ENCODE measurements at regions not wholly inside any gene's neighbourhood (a gene's known extent, or its start where the extent isn't known, plus 50 kb on each side); places are given as distances from the start of the nearest gene placed in this dataset.
A peak's percentile ranks its signal among the peaks of the same experiment; 100 is the strongest.
"Not testable (repeated sequence)": the region's sequence is repeated elsewhere in the genome, so short reads cannot be mapped to it uniquely, and the experiment has no call there.

GRCh38 chr12:86421333-86421732 is 165.1 kb upstream of the MGAT4C start:
- H3K4me3 ChIP-seq (ENCODE audit: low read length), result no peak overlapping the region
- no peak for DNase-seq
- 89% methylated on average over 8 of the region's 8 CpGs for WGBS
- no peak for ATAC-seq
- H3K9me3 ChIP-seq (ENCODE audit: control insufficient read depth, low read length), result no peaks in the 10 kb centered on the region
- H3K27ac ChIP-seq (ENCODE audit: low read length), result no peak overlapping the region
- H3K27me3 ChIP-seq (ENCODE audit: control insufficient read depth, insufficient read depth), result no peaks in the 10 kb centered on the region
- H3K4me1 ChIP-seq (ENCODE audit: control insufficient read depth, insufficient read depth, low read length), result no peaks in the 10 kb centered on the region
- intact Hi-C loops (cut with DNase I), result no loop called here

GRCh38 chr12:86414201-86414600 is 158.0 kb upstream of the MGAT4C start:
- Histone ChIP-seq H3K4me1 (ENCODE audit: control insufficient read depth, insufficient read depth, low read length) (no peaks in the 10 kb centered on the region), H3K9me3 (ENCODE audit: control insufficient read depth, low read length) (peaks cover 2% of the 10 kb centered on the region), H3K27ac (ENCODE audit: low read length) (no peak overlapping the region), H3K4me3 (ENCODE audit: low read length) (no peak overlapping the region), H3K27me3 (ENCODE audit: control insufficient read depth, insufficient read depth) (no peaks in the 10 kb centered on the region)
- 89% methylated on average over 3 of the region's 3 CpGs for WGBS
- intact Hi-C loops (cut with DNase I), result no loop called here
- ATAC-seq, result no peak
- no peak for DNase-seq

GRCh38 chr12:86411710-86412109 is 155.5 kb upstream of the MGAT4C start:
- Histone ChIP-seq H3K27me3 (ENCODE audit: control insufficient read depth, insufficient read depth) (no peaks in the 10 kb centered on the region), H3K4me1 (ENCODE audit: control insufficient read depth, insufficient read depth, low read length) (no peaks in the 10 kb centered on the region), H3K9me3 (ENCODE audit: control insufficient read depth, low read length) (peaks cover 2% of the 10 kb centered on the region), H3K27ac (ENCODE audit: low read length) (no peak overlapping the region), H3K4me3 (ENCODE audit: low read length) (no peak overlapping the region)
- no peak for DNase-seq
- no peak for ATAC-seq
- intact Hi-C loops (cut with DNase I), result no loop called here
- 76% methylated on average over 3 of the region's 3 CpGs for WGBS

DNA sequence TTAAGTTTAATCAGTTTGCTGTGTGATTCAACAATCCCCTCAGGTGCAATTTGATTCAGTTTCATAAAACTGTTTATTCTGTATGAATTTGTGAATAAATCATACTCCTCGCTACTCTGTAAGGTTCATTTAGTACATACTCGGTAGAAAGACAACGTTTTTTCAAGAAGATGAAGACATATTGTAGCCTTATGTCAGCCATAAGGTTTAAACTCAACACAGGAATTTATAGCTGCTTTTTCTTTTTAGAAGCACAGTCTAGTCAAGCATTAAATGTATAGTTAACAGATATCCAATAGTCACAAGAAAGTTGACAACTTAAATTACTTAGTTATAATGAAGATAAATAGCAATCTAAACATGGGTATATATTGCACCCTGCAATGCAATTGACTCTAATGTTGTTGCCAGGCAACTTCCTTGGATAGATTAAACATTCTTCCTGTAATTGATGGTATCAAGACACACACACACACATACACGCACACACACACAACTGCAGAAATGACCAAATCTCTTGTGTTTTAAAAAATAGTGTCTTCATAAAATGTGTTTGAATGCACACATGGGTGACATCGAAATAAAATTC is 151.5 kb upstream of the MGAT4C start:
- Histone ChIP-seq H3K9me3 (ENCODE audit: control insufficient read depth, low read length) (peaks cover 2% of the 10 kb centered on the region), H3K4me3 (ENCODE audit: low read length) (no peak overlapping the region), H3K27me3 (ENCODE audit: control insufficient read depth, insufficient read depth) (no peaks in the 10 kb centered on the region), H3K4me1 (ENCODE audit: control insufficient read depth, insufficient read depth, low read length) (no peaks in the 10 kb centered on the region), H3K27ac (ENCODE audit: low read length) (no peak overlapping the region)
- DNase-seq (no peak), ATAC-seq (no peak)
- 82% methylated on average over 5 of the region's 5 CpGs for WGBS
- intact Hi-C loops (cut with DNase I), result no loop called here

- intact Hi-C loops (cut with DNase I), result no loop called here
- Histone ChIP-seq H3K9me3 (ENCODE audit: control insufficient read depth, low read length) (no peaks in the 10 kb centered on the region), H3K4me1 (ENCODE audit: control insufficient read depth, insufficient read depth, low read length) (no peaks in the 10 kb centered on the region), H3K27me3 (ENCODE audit: control insufficient read depth, insufficient read depth) (no peaks in the 10 kb centered on the region), H3K27ac (ENCODE audit: low read length) (no peak overlapping the region), H3K4me3 (ENCODE audit: low read length) (no peak overlapping the region)
- WGBS, result 84% methylated on average over 2 of the region's 2 CpGs
- no peak for DNase-seq
- no peak for ATAC-seq
Observed at GRCh38 chr12:86389949-86390348, 133.8 kb upstream of the MGAT4C start.

DNA sequence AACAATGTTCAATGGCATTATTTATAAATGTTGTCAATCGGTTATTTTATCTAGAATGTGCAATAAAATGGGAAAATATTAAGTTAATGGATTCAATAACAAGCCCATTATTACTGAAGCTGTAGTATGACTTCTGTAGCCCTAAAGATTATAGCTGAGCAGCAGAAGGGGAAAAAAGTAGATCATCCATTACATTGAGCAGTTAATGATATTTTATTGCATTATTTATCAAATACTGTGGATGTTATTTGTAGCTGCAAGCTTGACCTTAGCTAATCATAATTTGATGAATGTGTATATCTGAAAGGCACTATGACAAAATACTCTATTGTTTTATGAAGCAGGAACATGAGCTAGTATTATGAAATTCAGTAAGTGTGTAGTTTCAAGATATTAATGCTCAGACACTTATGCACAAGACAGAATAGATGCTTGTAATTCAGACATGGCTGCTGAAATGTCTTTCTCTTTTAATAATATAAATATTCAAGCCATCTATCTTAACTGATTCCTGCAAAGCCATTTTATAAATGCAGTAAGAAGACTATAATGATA is 131.5 kb upstream of the MGAT4C start:
- 82% methylated on average over 1 of the region's 1 CpG for WGBS
- DNase-seq (no peak), ATAC-seq (no peak)
- Histone ChIP-seq H3K9me3 (ENCODE audit: control insufficient read depth, low read length) (no peaks in the 10 kb centered on the region), H3K27ac (ENCODE audit: low read length) (no peak overlapping the region), H3K27me3 (ENCODE audit: control insufficient read depth, insufficient read depth) (no peaks in the 10 kb centered on the region), H3K4me1 (ENCODE audit: control insufficient read depth, insufficient read depth, low read length) (no peaks in the 10 kb centered on the region), H3K4me3 (ENCODE audit: low read length) (no peak overlapping the region)
- intact Hi-C loops (cut with DNase I), result no loop called here

DNA sequence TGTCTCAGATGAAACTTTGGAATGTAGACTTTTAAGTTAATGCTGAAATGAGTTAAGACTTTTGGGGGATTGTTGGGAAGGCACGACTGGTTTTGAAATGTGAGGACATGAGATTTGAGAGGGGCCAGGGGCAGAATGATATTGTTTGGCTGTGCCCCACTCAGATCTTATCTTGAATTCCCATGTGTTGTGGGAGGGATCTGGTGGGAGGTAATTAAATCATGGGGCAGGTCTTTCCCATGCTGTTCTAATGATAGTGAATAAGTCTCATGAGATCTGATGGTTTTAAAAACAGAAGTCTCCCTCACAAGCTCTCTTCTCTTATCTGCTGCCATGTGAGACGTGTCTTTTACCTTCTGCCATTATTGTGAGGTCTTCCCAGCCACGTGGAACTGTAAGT is 127.6 kb upstream of the MGAT4C start:
- H3K27me3 ChIP-seq (ENCODE audit: control insufficient read depth, insufficient read depth); H3K27ac ChIP-seq (ENCODE audit: low read length); H3K4me1 ChIP-seq (ENCODE audit: control insufficient read depth, insufficient read depth, low read length); H3K4me3 ChIP-seq (ENCODE audit: low read length); ATAC-seq; intact Hi-C loops (cut with DNase I); H3K9me3 ChIP-seq (ENCODE audit: control insufficient read depth, low read length); DNase-seq: not testable (repeated sequence)
- WGBS, result 53% methylated on average over 3 of the region's 3 CpGs

GRCh38 chr12:86379337-86379736 is 123.1 kb upstream of the MGAT4C start:
- Histone ChIP-seq H3K4me1 (ENCODE audit: control insufficient read depth, insufficient read depth, low read length) (no peaks in the 10 kb centered on the region), H3K27ac (ENCODE audit: low read length) (no peak overlapping the region), H3K9me3 (ENCODE audit: control insufficient read depth, low read length) (no peaks in the 10 kb centered on the region), H3K4me3 (ENCODE audit: low read length) (no peak overlapping the region), H3K27me3 (ENCODE audit: control insufficient read depth, insufficient read depth) (no peaks in the 10 kb centered on the region)
- DNase-seq (no peak), ATAC-seq (no peak)
- 35% methylated on average over 1 of the region's 1 CpG for WGBS
- intact Hi-C loops (cut with DNase I), result no loop called here

- DNase-seq, result peak in 1 of 3 donors; percentile 37
Observed at GRCh38 chr12:86376052-86376451, 119.9 kb upstream of the MGAT4C start.

GRCh38 chr12:86373813-86374212 is 117.6 kb upstream of the MGAT4C start:
- no peak for DNase-seq
- Histone ChIP-seq H3K27me3 (ENCODE audit: control insufficient read depth, insufficient read depth) (no peaks in the 10 kb centered on the region), H3K9me3 (ENCODE audit: control insufficient read depth, low read length) (no peaks in the 10 kb centered on the region), H3K27ac (ENCODE audit: low read length) (no peak overlapping the region), H3K4me3 (ENCODE audit: low read length) (no peak overlapping the region), H3K4me1 (ENCODE audit: control insufficient read depth, insufficient read depth, low read length) (no peaks in the 10 kb centered on the region)
- intact Hi-C loops (cut with DNase I), result no loop called here
- ATAC-seq, result no peak
- 77% methylated on average over 1 of the region's 1 CpG for WGBS

More at GRCh38 chr12:86376052-86376451, 119.9 kb upstream of the MGAT4C start:
- H3K27me3 ChIP-seq (ENCODE audit: control insufficient read depth, insufficient read depth), result no peaks in the 10 kb centered on the region
- no peak for ATAC-seq
- WGBS, result 36% methylated on average over 2 of the region's 2 CpGs
- intact Hi-C loops (cut with DNase I), result no loop called here
- H3K4me3 ChIP-seq (ENCODE audit: low read length), result no peak overlapping the region
- no peaks in the 10 kb centered on the region for H3K4me1 ChIP-seq (ENCODE audit: control insufficient read depth, insufficient read depth, low read length)
- H3K9me3 ChIP-seq (ENCODE audit: control insufficient read depth, low read length), result no peaks in the 10 kb centered on the region
- no peak overlapping the region for H3K27ac ChIP-seq (ENCODE audit: low read length)

- intact Hi-C loops (cut with DNase I), result no loop called here
- Histone ChIP-seq H3K27ac (ENCODE audit: low read length) (no peak overlapping the region), H3K9me3 (ENCODE audit: control insufficient read depth, low read length) (no peaks in the 10 kb centered on the region), H3K4me1 (ENCODE audit: control insufficient read depth, insufficient read depth, low read length) (no peaks in the 10 kb centered on the region), H3K27me3 (ENCODE audit: control insufficient read depth, insufficient read depth) (no peaks in the 10 kb centered on the region), H3K4me3 (ENCODE audit: low read length) (no peak overlapping the region)
- peak; percentile 45 to 54 for ATAC-seq
- WGBS, result 26% methylated on average over 2 of the region's 2 CpGs
- DNase-seq, result no peak
Observed at GRCh38 chr12:86367137-86367536, 110.9 kb upstream of the MGAT4C start.

- no peak for DNase-seq
Observed at GRCh38 chr12:86349196-86349595, 93.0 kb upstream of the MGAT4C start.

More at GRCh38 chr12:86349196-86349595, 93.0 kb upstream of the MGAT4C start:
- Histone ChIP-seq H3K27me3 (ENCODE audit: control insufficient read depth, insufficient read depth) (no peaks in the 10 kb centered on the region), H3K4me3 (ENCODE audit: low read length) (no peak overlapping the region), H3K9me3 (ENCODE audit: control insufficient read depth, low read length) (no peaks in the 10 kb centered on the region), H3K4me1 (ENCODE audit: control insufficient read depth, insufficient read depth, low read length) (no peaks in the 10 kb centered on the region), H3K27ac (ENCODE audit: low read length) (no peak overlapping the region)
- no peak for ATAC-seq
- intact Hi-C loops (cut with DNase I), result no loop called here
- WGBS, result 46% methylated on average over 2 of the region's 2 CpGs

All from right cardiac atrium (tissue), 5 donors.